ENCODE measurements at regions not wholly inside any gene's neighbourhood (a gene's known extent, or its start where the extent isn't known, plus 50 kb on each side); places are given as distances from the start of the nearest gene placed in this dataset.
"Not testable (repeated sequence)": the region's sequence is repeated elsewhere in the genome, so short reads cannot be mapped to it uniquely, and the experiment has no call there.

DNA sequence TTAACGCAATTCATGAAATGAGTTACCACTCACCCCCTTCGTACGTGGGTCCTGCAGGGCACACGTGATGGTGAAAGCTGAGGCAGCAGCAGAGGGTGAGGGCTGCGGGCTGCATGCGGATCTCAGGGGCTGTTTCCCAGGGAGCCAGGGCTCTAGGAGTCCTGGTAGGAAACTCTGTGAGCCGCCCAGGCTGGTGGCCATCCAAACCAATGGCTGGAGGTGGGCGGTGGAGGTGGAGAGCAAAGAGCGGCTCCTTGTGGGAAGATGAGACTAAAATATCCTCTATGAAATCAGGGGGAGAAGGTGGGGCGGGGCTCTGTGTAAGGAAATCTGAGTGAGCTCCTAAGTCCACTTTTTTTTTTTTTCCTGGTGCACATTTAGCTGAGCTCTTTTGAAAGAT lies 120.1 kb upstream of the SLC1A4 start:
- DNase-seq (ENCODE audit: low read depth in 3 of 3, low spot score in 1 of 3): no peak

DNA sequence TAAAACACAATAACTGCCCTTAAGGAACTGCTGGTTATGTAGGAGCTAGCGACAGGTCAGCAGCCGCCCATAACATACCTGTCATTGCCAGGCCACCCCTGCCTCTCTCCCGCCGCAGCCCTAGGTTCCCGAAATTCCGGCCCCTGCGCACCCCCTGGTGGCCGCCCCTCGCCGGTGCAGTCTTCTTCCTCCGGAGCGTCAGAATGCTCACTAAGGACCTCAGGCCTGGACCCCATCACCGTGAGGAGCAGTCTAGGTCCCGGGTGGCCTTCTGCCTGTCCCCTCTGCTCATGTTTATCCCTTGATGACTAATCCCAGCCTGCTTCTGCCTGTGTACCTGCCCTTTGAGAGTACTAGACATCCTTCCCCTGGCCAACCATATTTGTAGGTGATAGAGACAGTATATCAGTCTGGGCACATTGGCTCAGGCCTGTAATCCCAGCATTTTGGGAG lies 115.7 kb upstream of the SLC1A4 start:
- peak; percentile 27 to 84 (median 64) for DNase-seq (ENCODE audit: low read depth in 3 of 3, low spot score in 1 of 3)

DNA sequence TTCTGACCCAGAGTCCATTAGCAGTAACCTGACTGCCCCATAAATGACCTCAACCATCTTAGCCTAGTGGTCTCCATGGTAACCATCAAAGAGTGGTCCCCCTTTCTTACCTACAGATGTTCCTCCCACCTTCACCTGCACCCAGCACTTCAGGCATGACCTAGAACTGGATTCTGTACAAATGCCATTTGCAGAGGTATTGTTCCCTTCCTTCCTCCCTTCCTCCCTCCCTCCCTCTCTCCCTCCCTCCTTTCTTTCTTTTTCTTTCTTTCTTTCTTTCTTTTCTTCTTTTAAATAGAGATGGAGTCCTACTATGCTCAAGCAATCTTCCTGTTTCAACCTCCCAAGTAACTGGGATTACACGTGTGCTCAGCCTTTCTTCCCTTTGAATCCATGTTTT lies 114.6 kb upstream of the SLC1A4 start:
- no peak for DNase-seq (ENCODE audit: low read depth in 3 of 3, low spot score in 1 of 3)

DNA sequence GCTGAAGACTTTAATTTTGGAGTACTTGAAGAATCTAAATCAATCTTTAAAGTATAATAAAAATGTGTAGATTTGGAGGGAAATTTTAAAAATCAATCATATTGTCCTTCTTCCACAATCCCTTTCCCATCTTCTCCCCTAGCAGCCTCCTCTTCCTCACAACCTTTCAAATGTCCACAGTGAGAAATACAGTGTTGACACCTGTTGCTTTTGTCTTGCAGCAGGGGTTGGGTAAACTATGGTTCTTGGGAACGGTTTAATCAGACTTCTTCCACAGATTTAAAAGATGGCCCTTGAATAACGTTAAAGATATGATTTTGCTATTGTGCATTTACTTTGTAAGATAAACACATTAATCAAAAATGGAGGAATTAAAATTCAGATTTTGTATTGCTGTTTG lies 113.8 kb upstream of the SLC1A4 start:
- no peak for DNase-seq (ENCODE audit: low read depth in 3 of 3, low spot score in 1 of 3)

DNA sequence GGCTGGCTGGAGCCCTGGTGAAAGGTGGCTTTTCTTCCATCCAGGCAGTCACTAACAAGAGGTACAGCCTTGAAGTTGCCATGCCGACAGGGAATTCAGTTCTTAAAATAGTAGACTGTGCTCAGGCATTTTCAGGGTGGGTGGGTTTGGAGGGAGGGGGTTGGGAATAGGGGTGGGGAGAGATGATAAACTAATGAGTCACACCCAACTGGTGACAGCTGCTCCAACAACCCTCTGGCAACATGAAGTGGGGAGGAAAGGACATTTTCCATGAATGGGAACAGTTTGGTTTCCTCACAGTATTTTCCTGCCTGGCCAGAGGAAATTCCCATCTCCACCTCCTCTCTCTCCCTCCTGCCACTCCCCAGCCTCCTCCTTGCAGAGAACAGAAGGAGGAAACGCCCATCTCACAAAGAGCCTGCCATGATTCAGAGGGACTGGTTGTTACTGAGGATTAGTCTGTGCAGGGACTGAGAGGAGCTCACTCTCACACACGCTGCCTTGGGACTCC lies 113.0 kb upstream of the SLC1A4 start:
- DNase-seq (ENCODE audit: low read depth in 3 of 3, low spot score in 1 of 3): no peak

DNA sequence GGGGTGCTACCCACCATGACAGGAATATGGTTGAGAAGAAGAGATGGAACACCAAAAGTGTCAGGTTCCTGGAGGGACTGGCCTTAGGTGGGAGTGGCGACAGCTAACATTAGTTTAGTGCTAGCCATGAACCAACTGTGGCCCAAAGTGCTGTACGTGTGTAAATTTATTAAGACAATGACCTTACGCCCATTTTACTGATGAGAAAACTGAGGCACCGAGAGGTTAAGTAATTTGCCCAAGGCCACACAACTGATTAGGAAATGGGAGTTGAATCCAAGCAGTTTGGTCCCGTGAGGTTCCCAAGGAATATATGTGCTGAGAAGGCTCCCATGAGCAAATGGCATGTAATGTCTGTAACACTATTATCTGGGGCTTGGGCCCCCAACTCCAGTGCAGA lies 109.5 kb upstream of the SLC1A4 start:
- no peak for DNase-seq (ENCODE audit: low read depth in 3 of 3, low spot score in 1 of 3)

DNA sequence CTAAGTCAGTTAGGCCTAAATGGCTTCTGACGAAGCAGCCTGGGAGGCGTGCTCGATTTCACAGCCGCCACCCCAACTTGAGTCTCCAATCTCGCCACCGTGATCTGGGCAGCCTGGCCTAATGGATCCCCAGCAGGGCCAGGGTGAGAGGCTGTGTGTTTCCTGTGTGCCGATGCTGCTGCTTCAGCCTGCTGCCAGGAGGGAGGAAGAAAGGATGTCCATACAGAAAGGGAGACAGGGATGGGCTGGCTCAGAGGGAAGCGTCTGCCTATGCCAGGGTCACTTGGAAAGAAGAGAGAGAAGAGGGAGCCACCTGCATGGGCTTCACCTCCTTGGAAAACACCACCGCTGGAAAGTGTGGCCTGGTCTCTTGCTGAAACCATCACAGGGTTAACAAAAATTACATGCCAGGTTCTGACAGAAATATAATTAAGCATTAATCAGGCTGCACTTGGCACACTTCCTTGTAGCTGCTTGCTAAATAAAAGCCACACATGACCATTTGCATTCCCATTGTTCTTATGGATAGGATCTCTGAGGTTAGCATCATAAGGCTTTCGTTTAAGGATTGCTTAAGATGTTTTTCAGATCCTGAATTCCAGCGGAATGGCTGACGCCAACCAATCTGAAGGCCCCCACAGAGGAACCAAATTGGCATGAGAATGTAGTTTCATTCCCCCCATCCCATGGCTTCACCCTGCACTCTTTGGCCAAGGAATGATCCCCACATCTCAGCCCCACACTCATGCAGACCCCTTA lies 108.8 kb upstream of the SLC1A4 start:
- DNase-seq (ENCODE audit: low read depth in 3 of 3, low spot score in 1 of 3): no peak

DNA sequence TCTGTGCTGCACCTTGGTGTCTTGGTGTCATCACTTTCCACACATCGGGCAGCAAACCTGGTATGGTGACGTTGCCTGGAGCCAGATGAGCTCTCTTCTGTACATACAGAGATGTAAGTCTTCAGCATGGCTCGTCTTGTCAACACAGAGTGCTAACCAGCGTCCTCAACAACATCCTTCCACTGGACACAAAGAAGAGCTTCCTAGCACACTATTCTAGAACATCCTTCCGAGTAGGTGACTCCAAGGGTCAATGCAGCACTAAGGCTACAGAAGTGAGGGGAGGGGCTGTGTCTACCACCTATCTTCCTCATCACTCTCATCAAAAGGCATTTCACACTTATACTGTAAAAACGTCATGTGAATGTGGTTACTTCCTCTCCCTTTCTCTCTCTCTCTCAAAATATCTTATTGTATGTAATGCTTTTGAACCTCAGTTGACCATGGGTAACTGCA lies 108.1 kb upstream of the SLC1A4 start:
- no peak for DNase-seq (ENCODE audit: low read depth in 3 of 3, low spot score in 1 of 3)

DNA sequence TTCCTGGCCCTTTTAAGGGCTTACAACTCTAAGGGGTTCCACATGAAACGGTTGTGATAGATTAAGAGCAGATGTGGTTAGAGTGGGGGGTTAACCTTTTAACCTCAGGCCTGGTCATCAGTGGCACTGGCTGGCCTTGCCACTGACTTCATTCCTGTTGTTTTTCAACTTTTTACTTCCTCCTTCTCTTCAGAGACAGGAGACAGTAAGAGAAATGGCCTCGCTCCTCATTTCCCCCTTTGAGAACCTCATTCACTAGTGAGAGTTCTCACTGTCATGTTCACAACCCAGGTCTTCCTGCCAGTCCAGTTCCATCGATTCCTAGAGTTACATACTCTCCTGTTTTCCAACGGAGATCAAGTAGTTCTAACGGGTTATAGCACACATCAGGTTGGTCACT lies 101.6 kb upstream of the SLC1A4 start:
- DNase-seq (ENCODE audit: low read depth in 3 of 3, low spot score in 1 of 3): no peak

DNA sequence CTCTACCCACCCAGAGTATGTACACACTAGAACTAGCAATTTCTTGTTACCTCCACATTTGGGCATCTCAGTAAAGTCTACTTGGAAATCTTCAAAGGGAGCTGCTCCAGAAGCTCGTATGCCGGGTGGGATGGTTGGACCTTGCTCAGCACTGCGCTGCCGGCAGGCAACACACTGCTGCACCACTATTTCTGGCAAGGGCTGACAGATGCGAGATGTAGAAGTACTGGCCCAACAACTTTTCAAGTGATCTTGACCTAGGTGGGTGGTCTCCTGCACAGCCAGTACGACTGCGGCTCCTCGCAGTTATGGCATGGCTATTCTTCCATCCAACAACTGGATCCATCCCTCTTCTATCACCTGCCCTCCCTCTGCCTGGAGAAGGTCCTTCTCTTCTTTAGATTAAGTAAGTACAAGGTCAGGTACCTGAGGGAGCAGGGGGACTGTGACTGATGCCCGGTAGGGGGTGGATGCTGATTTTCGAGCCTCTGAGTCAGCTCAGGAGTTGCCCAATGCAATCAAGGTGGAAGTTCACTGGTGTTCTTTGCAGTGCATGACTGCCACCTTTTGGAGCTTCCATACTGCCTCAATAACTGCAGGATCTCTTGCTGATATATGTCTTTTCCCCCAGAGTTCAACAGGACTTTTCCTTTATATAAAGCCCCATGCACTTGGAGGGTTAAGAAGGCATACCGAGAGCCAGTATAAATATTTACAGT lies 100.4 kb upstream of the SLC1A4 start:
- DNase-seq (ENCODE audit: low read depth in 3 of 3, low spot score in 1 of 3): no peak

DNA sequence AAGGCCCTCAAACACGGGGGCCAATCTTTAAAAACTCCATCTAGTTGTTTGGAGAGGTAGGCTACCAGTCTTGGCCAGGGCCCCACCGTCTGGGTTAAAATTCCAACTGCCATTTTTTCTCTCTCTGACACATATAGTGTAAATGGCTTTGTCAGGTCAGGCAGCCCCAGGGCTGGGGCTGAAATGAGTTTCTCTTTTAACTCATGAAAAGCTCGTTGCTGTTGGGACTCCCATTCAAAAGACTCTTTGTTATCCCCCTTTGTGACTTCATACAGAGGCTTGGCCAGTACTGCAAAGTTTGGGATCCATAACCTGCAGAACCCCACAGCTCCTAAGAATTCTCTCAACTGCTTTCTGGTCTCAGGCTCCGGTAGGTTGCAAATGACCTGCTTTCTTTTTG lies 99.4 kb upstream of the SLC1A4 start:
- no peak for DNase-seq (ENCODE audit: low read depth in 3 of 3, low spot score in 1 of 3)

DNA sequence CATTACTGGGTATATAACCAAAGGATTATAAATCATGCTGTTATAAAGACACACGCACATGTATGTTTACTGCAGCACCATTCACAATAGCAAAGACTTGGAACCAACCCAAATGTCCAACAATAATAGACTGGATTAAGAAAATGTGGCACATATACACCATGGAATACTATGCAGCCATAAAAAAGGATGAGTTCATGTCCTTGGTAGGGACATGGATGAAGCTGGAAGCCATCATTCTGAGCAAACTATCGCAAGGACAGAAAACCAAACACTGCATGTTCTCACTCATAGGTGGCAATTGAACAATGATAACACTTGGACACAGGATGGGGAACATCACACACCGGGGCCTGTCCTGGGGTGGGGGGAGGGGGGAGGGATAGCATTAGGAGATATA lies 92.6 kb upstream of the SLC1A4 start:
- DNase-seq (ENCODE audit: low read depth in 3 of 3, low spot score in 1 of 3): not testable (repeated sequence)

DNA sequence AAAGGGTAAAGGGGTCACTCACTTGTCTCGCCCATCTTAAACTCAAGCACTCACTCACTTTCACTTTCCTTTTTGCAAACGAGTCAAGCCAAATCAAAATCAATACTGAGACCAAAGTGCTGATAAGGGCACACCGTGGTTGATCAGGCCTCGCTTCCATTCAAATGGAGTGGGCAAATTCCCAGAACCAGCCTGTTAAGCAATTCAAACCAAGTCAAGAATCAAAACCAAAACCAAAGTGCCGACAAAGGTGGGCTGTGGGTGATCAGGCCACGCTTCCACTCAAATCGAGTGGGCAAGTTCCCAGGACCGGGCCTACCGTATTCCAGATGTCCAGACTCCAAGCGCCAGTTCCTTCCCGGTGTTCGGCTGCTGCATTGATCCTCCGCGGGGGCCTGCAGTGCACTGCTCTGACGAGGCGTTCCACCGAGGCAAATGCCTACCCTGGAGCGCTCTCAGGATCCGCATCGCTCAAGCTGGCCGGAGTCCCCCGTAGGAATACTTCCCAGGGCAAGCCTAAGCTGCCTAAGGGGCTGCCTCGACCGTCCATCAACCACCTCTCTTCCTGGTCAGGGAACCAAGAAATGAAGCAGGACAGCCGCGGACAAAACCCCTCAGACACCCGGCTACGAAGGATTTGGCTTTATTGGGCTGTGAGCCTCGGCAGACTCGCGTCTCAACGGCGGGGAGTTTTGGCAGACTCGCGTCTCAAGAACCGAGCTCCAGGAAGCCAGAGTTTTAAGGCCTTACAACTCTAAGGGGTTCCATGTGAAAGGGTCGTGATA lies 89.9 kb upstream of the SLC1A4 start:
- no peak for DNase-seq (ENCODE audit: low read depth in 3 of 3, low spot score in 1 of 3)

DNA sequence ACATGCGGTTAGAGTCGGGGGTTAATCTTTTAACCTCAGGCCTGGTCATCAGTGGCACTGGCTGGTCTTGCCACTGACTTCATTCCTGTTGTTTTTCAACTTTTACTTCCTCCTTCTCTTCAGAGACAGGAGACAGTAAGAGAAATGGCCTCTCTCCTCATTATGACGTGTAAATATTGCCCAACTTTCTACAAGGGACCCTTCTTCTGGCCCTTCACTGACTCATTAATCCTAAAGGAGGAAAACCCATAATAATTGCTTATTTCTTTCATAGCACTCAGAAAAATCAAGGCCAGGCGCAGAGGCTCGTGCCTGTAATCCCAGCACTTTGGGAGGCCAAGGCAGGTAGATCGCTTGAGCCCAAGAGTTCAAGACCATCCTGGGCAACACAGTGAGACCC lies 89.3 kb upstream of the SLC1A4 start:
- DNase-seq (ENCODE audit: low read depth in 3 of 3, low spot score in 1 of 3): not testable (repeated sequence)

DNA sequence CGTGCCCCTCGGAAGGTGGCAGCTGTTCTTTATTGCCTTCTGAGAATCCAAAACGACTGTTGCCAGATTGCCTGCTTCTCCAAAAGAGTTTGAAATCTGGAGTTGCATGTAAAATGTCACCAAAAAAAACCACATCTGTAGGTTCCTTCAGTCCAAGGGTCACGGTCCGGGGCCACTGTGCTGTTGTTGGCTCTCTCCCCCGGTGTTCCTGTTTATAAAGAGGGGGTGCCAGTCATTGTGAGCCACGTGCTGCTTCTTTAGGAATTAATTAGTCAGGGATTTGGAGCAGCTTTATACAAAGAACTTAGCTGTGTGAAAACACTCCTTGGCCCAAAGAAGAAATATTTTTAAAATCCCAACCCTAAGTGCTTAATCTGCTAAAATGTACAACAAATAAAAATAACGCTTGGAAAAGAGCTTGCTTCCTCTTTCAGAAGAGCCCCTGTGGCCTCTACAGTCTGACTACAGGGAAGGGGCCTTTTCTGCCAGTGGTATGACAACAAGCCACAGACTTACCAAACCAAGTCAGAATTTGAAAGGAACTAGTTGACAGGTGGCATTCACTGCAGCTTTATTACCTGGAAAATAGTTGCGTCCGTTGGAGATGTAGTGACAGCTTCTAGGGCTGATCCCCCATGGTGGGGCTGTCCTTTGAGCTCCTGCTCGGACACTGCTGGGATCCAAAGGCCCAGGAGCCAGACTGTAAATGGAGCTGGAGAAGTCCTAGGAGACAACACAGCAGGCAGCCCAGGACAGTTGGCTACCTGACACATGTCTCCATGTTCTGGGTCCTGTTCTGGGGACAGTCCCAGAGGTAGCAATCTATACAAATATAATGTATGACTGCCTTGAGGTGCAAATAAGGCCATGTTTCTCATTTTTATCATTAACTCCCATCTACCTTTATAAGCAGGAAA lies 84.5 kb upstream of the SLC1A4 start:
- no peak for DNase-seq (ENCODE audit: low read depth in 3 of 3, low spot score in 1 of 3)

DNA sequence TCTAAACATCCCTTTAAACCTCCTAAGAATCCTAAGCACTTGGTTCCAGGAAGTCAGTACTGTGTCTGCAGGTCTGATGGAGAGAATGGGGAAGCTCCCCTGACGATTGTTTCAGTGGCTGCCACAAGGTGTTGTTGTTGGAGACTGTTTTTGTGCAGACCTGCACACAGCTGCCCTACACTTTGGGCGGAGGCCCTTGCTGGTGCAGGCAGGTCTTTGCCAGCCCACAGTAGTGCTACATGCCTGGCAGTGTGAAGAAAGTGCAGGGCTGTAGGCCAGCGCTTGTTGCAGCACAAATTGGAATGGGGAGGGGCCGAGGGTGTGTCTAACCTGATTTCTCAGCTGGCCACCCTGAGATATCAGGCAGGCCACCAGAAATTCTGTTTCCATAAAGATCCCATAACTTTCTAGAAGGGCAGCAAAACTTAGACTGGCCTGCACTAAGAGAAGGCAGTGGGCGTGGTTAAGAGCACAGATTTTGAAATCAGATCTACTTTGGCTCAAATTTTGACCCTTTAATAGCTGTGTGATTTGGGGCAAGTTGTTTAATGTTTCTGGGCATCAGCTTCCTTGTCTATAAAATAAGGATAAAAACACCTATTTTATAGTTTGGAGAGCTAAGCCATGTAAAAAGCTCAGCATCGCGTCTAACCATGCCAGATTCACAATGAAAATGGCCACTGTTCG lies 83.7 kb upstream of the SLC1A4 start:
- DNase-seq (ENCODE audit: low read depth in 3 of 3, low spot score in 1 of 3): no peak

DNA sequence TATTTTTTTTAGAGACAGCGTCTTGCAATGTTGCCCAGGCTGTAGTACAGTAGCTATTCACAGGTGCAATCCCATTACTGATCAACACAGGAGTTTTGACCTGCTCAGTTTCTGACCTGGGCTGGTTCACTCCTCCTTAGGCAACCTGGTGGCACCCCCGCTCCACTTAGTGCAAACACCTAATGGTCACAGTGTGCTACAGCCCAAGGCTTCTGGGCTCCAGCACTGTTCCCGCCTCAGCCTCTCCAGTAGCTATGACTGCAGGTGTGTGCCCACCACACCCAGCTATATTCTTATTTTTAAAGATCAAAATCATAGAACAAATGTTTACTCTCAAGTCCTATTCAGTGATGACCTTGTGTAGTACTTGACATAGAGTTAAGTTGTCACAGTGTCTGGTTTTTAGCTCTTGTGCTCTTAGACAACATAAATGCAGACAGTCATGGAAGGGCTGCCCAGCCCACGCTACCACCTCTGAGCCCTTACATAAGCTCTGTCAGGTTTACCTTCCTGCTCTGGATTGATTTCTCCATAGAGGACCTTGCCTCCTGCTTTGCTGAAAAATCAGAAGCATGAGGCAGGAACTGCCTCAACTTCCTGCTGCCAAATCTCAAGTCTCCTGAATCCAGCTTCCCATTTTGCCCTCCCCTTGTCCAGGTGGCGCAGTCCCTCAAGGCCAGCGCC lies 82.2 kb upstream of the SLC1A4 start:
- no peak for DNase-seq (ENCODE audit: low read depth in 3 of 3, low spot score in 1 of 3)

DNA sequence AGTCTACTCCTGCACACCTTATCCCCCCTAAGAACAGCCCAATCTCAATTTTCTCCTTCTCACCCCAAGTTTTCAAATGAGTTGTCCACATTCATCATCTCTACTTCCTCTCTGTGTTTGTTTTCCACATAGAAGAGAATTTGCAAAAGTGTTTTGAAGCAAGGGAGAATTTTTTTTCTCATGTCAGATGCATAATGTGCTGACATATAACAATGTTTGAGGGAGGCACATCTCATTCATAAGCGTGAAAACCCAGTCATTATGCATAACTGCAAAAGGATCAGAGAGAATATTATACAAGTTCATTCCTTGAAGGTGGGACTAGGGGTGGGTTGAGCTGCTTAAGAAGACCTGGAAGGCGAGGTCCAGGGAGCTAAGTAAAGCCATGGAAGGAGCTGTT lies 80.8 kb upstream of the SLC1A4 start:
- no peak for DNase-seq (ENCODE audit: low read depth in 3 of 3, low spot score in 1 of 3)

DNA sequence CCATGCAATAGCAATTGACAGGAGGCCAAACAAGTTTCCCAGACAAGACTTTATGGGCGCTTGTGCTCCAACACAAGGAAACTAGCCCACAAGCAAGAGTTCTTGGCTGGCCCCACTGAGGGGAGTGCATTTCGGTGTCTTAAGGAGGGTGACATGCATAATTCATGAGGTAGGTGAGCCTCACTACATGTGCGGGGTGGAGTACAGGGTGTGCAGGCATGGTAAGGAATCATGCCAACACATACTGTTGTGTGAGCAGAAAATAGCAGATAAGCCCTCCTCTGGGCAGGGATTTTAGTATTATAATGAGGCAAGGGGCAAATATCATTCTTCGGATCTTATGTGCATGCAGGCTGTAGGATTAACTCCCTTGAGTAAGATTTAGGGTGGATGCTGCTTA lies 78.7 kb upstream of the SLC1A4 start:
- DNase-seq (ENCODE audit: low read depth in 3 of 3, low spot score in 1 of 3): no peak

Measured in stimulated activated CD4-positive, alpha-beta T cell treated with anti-CD3 and anti-CD28 coated beads, TNF-alpha, amount 100 ng/mL, for 1 hour (primary cell).